Left ventricle myocardium inferior (tissue), 1 donor: ENCODE measurements at regions not wholly inside any gene's neighbourhood (a gene's known extent, or its start where the extent isn't known, plus 50 kb on each side); places are given as distances from the start of the nearest gene placed in this dataset.

Experiments used
- DNase-seq: peaks from one replicate; pipeline ENCODE4 v3.0.0-alpha.2; 2020
- H3K27ac ChIP-seq: fragments of 200-600 bp; replicated peaks from 2 replicates; pipeline ENCODE4 v1.8.0; 2021
- H3K27me3 ChIP-seq: fragments of 200-600 bp; 2 replicates; pipeline ENCODE4 v1.8.0; 2021; ENCODE audit warnings: low read depth
- H3K36me3 ChIP-seq: fragments of 200-600 bp; 2 replicates; pipeline ENCODE4 v1.8.0; 2021
- H3K4me1 ChIP-seq: fragments of 200-600 bp; 2 replicates; pipeline ENCODE4 v1.8.0; 2021
- H3K4me3 ChIP-seq: fragments of 200-600 bp; 2 replicates; pipeline ENCODE4 v1.8.0; 2021; ENCODE audit warnings: mild to moderate bottlenecking, moderate library complexity
- H3K9me3 ChIP-seq: fragments of 200-600 bp; replicated peaks from 2 replicates; pipeline ENCODE4 v1.8.0; 2021
- intact Hi-C: fragments of 100-400 bp; cut with micrococcal nuclease; formaldehyde crosslinking; loops from one replicate; pipeline ENCODE4 v1.11.0; 2022
- TF ChIP-seq, protein P1 (sequence below): fragments of 200-600 bp; IDR thresholded peaks from 2 replicates; pipeline ENCODE4 v1.8.0; 2021; ENCODE audit warnings: antibody characterized with exemption, mild to moderate bottlenecking, borderline replicate concordance
- donor health status: DM: no; HTN: yes; CAD: no; lungs with severe emphysema.

DNA sequence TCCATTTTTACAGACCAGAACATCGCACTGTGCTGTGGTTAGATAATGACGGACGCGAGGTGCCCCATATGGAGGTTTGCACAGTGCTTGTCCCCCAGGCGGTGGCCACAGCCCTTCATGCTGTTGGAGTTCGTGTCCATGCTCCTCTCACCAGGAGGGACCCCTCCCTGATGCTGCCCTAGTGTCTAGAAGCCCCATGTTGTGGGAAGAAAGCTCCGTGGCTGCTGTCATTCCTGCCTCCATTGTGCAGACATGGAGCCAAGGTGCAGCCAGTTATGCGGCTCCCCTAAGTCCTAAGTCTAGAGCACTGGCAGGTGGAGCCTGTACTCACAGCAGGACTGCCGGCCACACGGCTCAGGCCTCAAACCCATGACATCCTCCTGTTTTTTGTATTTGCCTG, 464.9 kb downstream of the EIPR1 start:
- Histone ChIP-seq H3K9me3 (peaks cover 22% of the 10 kb centered on the region), H3K36me3 (no peaks in the 10 kb centered on the region), H3K27ac (no peak overlapping the region), H3K27me3 (peaks cover 28% of the 10 kb centered on the region), H3K4me1 (no peaks in the 10 kb centered on the region), H3K4me3 (no peak overlapping the region)
- no peak for DNase-seq
- intact Hi-C loops = no loop called here
- TF ChIP-seq, protein P1, sequence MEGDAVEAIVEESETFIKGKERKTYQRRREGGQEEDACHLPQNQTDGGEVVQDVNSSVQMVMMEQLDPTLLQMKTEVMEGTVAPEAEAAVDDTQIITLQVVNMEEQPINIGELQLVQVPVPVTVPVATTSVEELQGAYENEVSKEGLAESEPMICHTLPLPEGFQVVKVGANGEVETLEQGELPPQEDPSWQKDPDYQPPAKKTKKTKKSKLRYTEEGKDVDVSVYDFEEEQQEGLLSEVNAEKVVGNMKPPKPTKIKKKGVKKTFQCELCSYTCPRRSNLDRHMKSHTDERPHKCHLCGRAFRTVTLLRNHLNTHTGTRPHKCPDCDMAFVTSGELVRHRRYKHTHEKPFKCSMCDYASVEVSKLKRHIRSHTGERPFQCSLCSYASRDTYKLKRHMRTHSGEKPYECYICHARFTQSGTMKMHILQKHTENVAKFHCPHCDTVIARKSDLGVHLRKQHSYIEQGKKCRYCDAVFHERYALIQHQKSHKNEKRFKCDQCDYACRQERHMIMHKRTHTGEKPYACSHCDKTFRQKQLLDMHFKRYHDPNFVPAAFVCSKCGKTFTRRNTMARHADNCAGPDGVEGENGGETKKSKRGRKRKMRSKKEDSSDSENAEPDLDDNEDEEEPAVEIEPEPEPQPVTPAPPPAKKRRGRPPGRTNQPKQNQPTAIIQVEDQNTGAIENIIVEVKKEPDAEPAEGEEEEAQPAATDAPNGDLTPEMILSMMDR = no peak

DNA sequence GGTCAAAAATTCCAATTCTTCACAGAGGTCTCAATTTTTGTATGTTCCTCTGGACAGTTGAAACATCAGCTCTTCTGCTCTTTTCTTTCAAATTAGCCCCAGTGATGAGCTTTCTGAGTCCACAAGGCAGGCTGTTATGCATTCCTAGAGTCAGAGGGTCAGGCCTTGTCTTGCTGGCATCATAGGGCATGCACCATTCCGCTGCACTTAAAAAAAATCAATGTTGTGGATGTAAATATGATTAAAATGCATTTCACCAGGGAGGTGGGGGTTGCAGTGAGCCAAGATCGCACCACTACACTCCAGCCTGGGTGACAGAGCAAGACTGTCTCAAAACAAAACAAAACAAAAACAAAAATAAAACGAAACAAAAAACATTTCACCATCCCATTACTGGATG, 465.3 kb downstream of the EIPR1 start:
- intact Hi-C loops = no loop called here
- DNase-seq = no peak
- Histone ChIP-seq H3K36me3 (no peaks in the 10 kb centered on the region), H3K9me3 (peaks cover 22% of the 10 kb centered on the region), H3K27ac (no peak overlapping the region), H3K4me3 (no peak overlapping the region), H3K27me3 (peaks cover 28% of the 10 kb centered on the region), H3K4me1 (no peaks in the 10 kb centered on the region)
- TF ChIP-seq, protein P1 = no peak

GRCh38 chr2:2910259-2910658, 467.4 kb downstream of the EIPR1 start:
- TF ChIP-seq, protein P1 = no peak
- H3K4me3 ChIP-seq = no peak overlapping the region
- peaks cover 28% of the 10 kb centered on the region for H3K27me3 ChIP-seq
- H3K36me3 ChIP-seq = no peaks in the 10 kb centered on the region
- no peak overlapping the region for H3K27ac ChIP-seq
- no peaks in the 10 kb centered on the region for H3K4me1 ChIP-seq
- intact Hi-C loops = no loop called here
- no peak for DNase-seq
- H3K9me3 ChIP-seq = peaks cover 2% of the 10 kb centered on the region

DNA sequence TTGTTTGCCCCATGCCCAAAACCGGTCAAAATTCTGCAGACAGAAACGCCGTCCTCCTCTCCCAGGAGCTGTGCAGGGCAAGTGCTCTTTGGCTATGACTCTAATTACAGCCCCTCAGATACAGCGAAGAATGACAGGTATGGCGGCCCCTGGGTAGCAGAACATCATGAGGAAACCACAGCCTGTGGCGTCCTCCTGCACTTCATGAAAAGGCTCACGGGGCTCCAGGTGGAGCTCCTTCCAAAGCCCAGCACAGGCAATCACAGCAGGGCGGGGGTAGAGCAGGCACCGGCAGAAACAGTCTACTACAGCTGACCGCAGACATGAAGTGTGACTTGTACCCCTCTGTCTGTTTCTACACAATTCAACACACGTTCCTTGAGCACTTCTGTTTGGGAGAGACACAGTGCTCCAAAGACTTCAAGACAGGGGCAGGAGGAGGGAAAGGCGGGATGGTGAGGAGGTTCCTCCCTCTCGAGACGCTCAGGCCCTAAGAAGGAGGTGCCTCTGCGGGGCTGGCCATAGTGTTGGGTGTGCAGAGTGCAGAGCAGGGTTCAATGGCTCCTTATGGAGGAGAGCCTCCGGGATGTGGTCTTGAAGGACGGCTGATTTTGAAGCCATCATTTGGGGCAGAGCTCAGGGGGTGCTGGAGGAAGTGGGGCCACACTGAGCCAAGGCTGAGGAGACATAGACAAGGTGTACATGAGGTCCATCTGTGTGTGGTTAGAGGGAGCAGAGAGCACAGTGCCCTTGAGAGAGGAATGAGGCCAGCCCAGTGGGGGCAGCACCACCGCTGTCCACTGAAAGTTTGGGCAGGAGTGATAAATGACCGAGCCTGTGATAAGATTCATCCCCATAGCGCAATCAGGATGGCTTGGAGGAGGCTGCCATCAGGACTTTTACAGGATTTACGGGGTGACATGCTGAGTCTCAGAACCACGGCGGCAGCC, 468.3 kb downstream of the EIPR1 start:
- no peak overlapping the region for H3K4me3 ChIP-seq
- no peak for DNase-seq
- H3K4me1 ChIP-seq = no peaks in the 10 kb centered on the region
- intact Hi-C loops = no loop called here
- H3K36me3 ChIP-seq = no peaks in the 10 kb centered on the region
- TF ChIP-seq, protein P1 = no peak
- H3K27ac ChIP-seq = no peak overlapping the region
- peaks cover 28% of the 10 kb centered on the region for H3K27me3 ChIP-seq
- H3K9me3 ChIP-seq = no peaks in the 10 kb centered on the region

DNA sequence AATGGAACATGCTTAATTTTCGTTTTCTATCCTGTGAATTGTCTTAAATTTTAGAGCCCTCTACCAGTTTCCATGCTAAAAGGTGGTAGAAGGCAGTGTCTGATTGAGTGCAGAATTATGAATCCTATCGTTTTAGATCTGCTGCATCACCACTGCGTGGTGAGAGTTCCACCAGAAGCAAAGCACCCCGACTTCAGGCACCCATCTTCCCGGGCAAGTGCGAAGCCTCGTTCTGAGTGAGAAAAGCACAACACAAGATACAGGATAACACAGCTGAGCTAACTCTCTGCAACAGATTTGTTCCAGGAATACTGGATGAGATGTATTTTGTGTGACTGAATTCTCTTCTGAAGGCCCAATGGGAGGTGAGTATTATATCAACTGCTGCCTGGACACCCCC, 471.5 kb downstream of the EIPR1 start:
- Histone ChIP-seq H3K36me3 (no peaks in the 10 kb centered on the region), H3K4me3 (no peak overlapping the region)
- TF ChIP-seq, protein P1 = no peak

More for the DNA sequence above, 471.5 kb downstream of the EIPR1 start:
- H3K4me1 ChIP-seq = no peaks in the 10 kb centered on the region
- DNase-seq = no peak
- H3K27me3 ChIP-seq = peaks cover 28% of the 10 kb centered on the region
- no peaks in the 10 kb centered on the region for H3K9me3 ChIP-seq
- H3K27ac ChIP-seq = no peak overlapping the region
- intact Hi-C loops = no loop called here
